Thyroid gland (tissue), 4 donors: ENCODE measurements at regions not wholly inside any gene's neighbourhood (a gene's known extent, or its start where the extent isn't known, plus 50 kb on each side); places are given as distances from the start of the nearest gene placed in this dataset.
"Not testable (repeated sequence)": the region's sequence is repeated elsewhere in the genome, so short reads cannot be mapped to it uniquely, and the experiment has no call there.

Experiments used
- DNase-seq, 2 donors: peaks; one replicate each; pipeline ENCODE4 v3.0.0-alpha.2; 2019
- H3K27ac ChIP-seq, 3 donors: fragments of 200-600 bp; sonication (generic); 1 replicate in 2 of 3; 2 replicates in 1 of 3; pipeline ENCODE4 v1.5.1; 2016 to 2019; ENCODE audit warnings: mild to moderate bottlenecking in 1 of 3, moderate library complexity in 1 of 3
- H3K27me3 ChIP-seq: fragments of 200-600 bp; sonication (generic); one replicate; pipeline ENCODE4 v1.5.1; 2019
- H3K36me3 ChIP-seq, 2 donors: fragments of 200-600 bp; sonication (generic); one replicate each; pipeline ENCODE4 v1.5.1; 2016 to 2019
- H3K4me1 ChIP-seq, 2 donors: fragments of 200-600 bp; sonication (generic); one replicate each; pipeline ENCODE4 v1.5.1; 2017 to 2019
- H3K4me3 ChIP-seq, 3 donors: fragments of 200-600 bp; sonication (generic); replicated peaks in 1 of 3; 1 replicate in 2 of 3; 2 replicates in 1 of 3; pipeline ENCODE4 v1.5.1; 2016; ENCODE audit warnings: mild to moderate bottlenecking in 1 of 3
- H3K9me3 ChIP-seq: fragments of 200-600 bp; sonication (generic); one replicate; pipeline ENCODE4 v1.5.1; 2017
- POLR2A ChIP-seq, 2 donors: fragments of 450-650 bp; IDR thresholded peaks; one replicate each; pipeline ENCODE4 v1.6.1; 2017; ENCODE audit warnings: antibody characterized with exemption in 2 of 2, mild to moderate bottlenecking in 2 of 2, moderate library complexity in 1 of 2
- WGBS, 2 donors: methylation state at CpG; one replicate each; pipeline ENCODE4 v1.1.5; 2017; 5-methylcytosine and 5-hydroxymethylcytosine counted together
- intact Hi-C: fragments of 100-400 bp; cut with DNase I; formaldehyde crosslinking; loops from one replicate; pipeline ENCODE4 v1.15.1; 2023
- TF ChIP-seq, protein P1 (sequence below), 6 experiments: fragments of 200-600 bp in 3 of 6; fragments of 450-650 bp in 3 of 6; sonication (generic) in 3 of 6; IDR thresholded peaks; one replicate each; pipeline ENCODE4 v1.5.1; 2016 to 2019; ENCODE audit warnings: antibody characterized with exemption in 6 of 6, mild to moderate bottlenecking in 2 of 6, inconsistent platforms in 1 of 6, moderate library complexity in 1 of 6

DNA sequence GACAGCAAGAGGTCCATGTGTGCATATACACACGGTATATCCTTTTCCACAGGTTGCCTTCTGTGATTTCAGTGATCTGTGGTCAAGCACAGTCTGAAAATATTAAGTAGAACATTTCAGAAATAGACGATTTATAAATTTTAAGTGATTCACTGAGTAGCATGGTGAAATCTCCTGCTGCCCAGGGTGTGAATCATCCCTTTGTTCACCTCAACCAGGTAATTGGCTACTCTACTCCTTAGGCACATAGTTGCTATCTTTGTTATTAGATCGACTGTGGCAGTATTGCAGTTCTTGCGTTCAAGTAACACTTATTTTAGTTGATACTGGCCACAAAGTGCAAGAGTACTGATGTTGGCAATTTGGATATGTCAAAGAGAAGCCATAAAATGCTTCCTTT is 1421.7 kb downstream of the GRIK2 start:
- H3K27me3 ChIP-seq = no peaks in the 10 kb centered on the region
- H3K9me3 ChIP-seq = no peaks in the 10 kb centered on the region
- H3K27ac ChIP-seq = no peak overlapping the region
- no peak for DNase-seq
- no peaks in the 10 kb centered on the region for H3K36me3 ChIP-seq
- H3K4me3 ChIP-seq = no peak overlapping the region
- WGBS, 2 donors = 84 to 85% methylated on average over 4 of the region's 4 CpGs
- TF ChIP-seq, protein P1, sequence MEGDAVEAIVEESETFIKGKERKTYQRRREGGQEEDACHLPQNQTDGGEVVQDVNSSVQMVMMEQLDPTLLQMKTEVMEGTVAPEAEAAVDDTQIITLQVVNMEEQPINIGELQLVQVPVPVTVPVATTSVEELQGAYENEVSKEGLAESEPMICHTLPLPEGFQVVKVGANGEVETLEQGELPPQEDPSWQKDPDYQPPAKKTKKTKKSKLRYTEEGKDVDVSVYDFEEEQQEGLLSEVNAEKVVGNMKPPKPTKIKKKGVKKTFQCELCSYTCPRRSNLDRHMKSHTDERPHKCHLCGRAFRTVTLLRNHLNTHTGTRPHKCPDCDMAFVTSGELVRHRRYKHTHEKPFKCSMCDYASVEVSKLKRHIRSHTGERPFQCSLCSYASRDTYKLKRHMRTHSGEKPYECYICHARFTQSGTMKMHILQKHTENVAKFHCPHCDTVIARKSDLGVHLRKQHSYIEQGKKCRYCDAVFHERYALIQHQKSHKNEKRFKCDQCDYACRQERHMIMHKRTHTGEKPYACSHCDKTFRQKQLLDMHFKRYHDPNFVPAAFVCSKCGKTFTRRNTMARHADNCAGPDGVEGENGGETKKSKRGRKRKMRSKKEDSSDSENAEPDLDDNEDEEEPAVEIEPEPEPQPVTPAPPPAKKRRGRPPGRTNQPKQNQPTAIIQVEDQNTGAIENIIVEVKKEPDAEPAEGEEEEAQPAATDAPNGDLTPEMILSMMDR (IDR thresholded peaks at IDR 0.05) = no peak
- no peak for TF ChIP-seq POLR2A (IDR thresholded peaks at IDR 0.05)
- intact Hi-C loops = no loop called here
- H3K4me1 ChIP-seq = no peaks in the 10 kb centered on the region

GRCh38 chr6:102813489-102814275 is 1420.2 kb downstream of the GRIK2 start:
- no peaks in the 10 kb centered on the region for H3K27me3 ChIP-seq
- no peaks in the 10 kb centered on the region for H3K36me3 ChIP-seq
- no peak for TF ChIP-seq POLR2A (IDR thresholded peaks at IDR 0.05)
- TF ChIP-seq, protein P1 (IDR thresholded peaks at IDR 0.05) = no peak
- WGBS, 2 donors = 86 to 88% methylated on average over 11 of the region's 11 CpGs
- H3K4me3 ChIP-seq = no peak overlapping the region
- DNase-seq = no peak
- intact Hi-C loops = no loop called here
- H3K4me1 ChIP-seq = no peaks in the 10 kb centered on the region
- H3K9me3 ChIP-seq = no peaks in the 10 kb centered on the region
- no peak overlapping the region for H3K27ac ChIP-seq

- DNase-seq = no peak
- H3K9me3 ChIP-seq = no peaks in the 10 kb centered on the region
- H3K27ac ChIP-seq = no peak overlapping the region
- no peaks in the 10 kb centered on the region for H3K4me1 ChIP-seq
- H3K27me3 ChIP-seq = no peaks in the 10 kb centered on the region
- WGBS, 2 donors = 72 to 77% methylated on average over 3 of the region's 3 CpGs
- no peaks in the 10 kb centered on the region for H3K36me3 ChIP-seq
- intact Hi-C loops = no loop called here
- TF ChIP-seq POLR2A (IDR thresholded peaks at IDR 0.05) = no peak
- TF ChIP-seq, protein P1 (IDR thresholded peaks at IDR 0.05) = no peak
- no peak overlapping the region for H3K4me3 ChIP-seq
These were observed 1418.7 kb downstream of the GRIK2 start for GRCh38 chr6:102812242-102812641.

DNA sequence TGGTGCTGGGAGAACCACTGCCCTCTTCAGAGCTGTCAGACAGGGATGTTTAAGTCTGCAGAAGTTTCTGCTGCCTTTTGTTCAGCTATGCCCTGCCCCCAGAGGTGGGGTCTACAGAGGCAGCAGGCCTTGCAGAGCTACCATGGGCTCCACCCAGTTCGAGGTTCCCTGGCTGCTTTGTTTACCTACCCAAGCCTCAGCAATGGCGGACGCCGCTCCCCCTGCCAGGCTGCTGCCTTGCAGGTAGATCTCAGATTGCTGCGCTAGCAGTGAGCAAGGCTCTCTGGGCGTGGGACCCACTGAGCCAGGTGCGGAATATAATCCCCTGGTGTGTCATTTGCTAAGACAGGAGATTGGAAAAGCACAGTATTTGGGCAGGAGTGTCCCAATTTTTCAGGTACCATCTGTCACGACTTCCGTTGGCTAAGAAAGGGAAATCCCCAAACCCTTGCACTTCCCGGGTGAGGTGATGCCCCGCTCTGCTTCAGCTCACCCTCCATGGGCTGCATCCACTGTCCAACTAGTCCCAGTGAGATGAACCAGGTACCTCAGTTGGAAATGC is 1415.5 kb downstream of the GRIK2 start:
- H3K4me1 ChIP-seq, H3K27me3 ChIP-seq, DNase-seq, H3K9me3 ChIP-seq, H3K4me3 ChIP-seq, intact Hi-C loops, H3K27ac ChIP-seq, H3K36me3 ChIP-seq: not testable (repeated sequence)
- 85 to 99% methylated on average over 9 to 11 of the region's 11 CpGs for WGBS, 2 donors

GRCh38 chr6:102799051-102799450 is 1405.5 kb downstream of the GRIK2 start:
- TF ChIP-seq, protein P1 (IDR thresholded peaks at IDR 0.05) = no peak
- no peak for TF ChIP-seq POLR2A (IDR thresholded peaks at IDR 0.05)
- Histone ChIP-seq H3K4me1 (no peaks in the 10 kb centered on the region), H3K36me3 (no peaks in the 10 kb centered on the region), H3K4me3 (no peak overlapping the region), H3K27me3 (no peaks in the 10 kb centered on the region), H3K9me3 (no peaks in the 10 kb centered on the region), H3K27ac (no peak overlapping the region)
- WGBS, 2 donors = 69 to 74% methylated on average over 13 of the region's 13 CpGs
- intact Hi-C loops = no loop called here
- no peak for DNase-seq
